WI38 (cell line): ENCODE measurements at regions not wholly inside any gene's neighbourhood (a gene's known extent, or its start where the extent isn't known, plus 50 kb on each side); places are given as distances from the start of the nearest gene placed in this dataset.

Experiments
- H3K4me3 ChIP-seq: 2 replicates; pipeline ENCODE4 v1.5.1; 2011; ENCODE audit warnings: low read depth, mild to moderate bottlenecking, control low read depth, low read length
- CTCF ChIP-seq: IDR thresholded peaks from 2 replicates; pipeline ENCODE4 v1.5.1; 2012; ENCODE audit warnings: low read depth, mild to moderate bottlenecking, control low read depth, low read length

GRCh38 chr3:55297245-55297644 is 189.9 kb downstream of the WNT5A start:
- no peak for TF ChIP-seq CTCF
- H3K4me3 ChIP-seq = no peak overlapping the region

GRCh38 chr3:55296791-55297190 is 190.3 kb downstream of the WNT5A start:
- no peak overlapping the region for H3K4me3 ChIP-seq
- no peak for TF ChIP-seq CTCF

- no peak for TF ChIP-seq CTCF
- no peak overlapping the region for H3K4me3 ChIP-seq
Measured at GRCh38 chr3:55296030-55296429, 191.1 kb downstream of the WNT5A start.

GRCh38 chr3:55294557-55294956 is 192.5 kb downstream of the WNT5A start:
- H3K4me3 ChIP-seq = no peak overlapping the region
- no peak for TF ChIP-seq CTCF

GRCh38 chr3:55292360-55292759 is 194.7 kb downstream of the WNT5A start:
- no peak for TF ChIP-seq CTCF
- H3K4me3 ChIP-seq = no peak overlapping the region

- no peak overlapping the region for H3K4me3 ChIP-seq
- no peak for TF ChIP-seq CTCF
Measured at GRCh38 chr3:55288657-55289056, 198.4 kb downstream of the WNT5A start.

GRCh38 chr3:55286693-55287092 is 200.4 kb downstream of the WNT5A start:
- TF ChIP-seq CTCF = no peak
- H3K4me3 ChIP-seq = no peak overlapping the region
